Osteoblast (primary cell): ENCODE measurements at regions not wholly inside any gene's neighbourhood (a gene's known extent, or its start where the extent isn't known, plus 50 kb on each side); places are given as distances from the start of the nearest gene placed in this dataset.

Experiments used
- DNase-seq: peaks from one replicate; pipeline ENCODE4 v3.0.0; 2011; ENCODE audit warnings: low spot score, mixed read lengths; ENCODE audit not compliant: insufficient read length; ENCODE audit errors: missing footprints
- H2AFZ ChIP-seq: 2 replicates; pipeline ENCODE4 v1.6.0; 2011; ENCODE audit warnings: mild to moderate bottlenecking, low read length
- H3K27ac ChIP-seq: 2 replicates; pipeline ENCODE4 v1.5.1; 2011; ENCODE audit warnings: mild to moderate bottlenecking, low read depth, low read length, moderate library complexity
- H3K27me3 ChIP-seq: 2 replicates; pipeline ENCODE4 v1.6.0; 2012; ENCODE audit warnings: mild to moderate bottlenecking, control low read depth, inconsistent platforms, low read length, moderate library complexity; ENCODE audit not compliant: insufficient read depth
- H3K36me3 ChIP-seq: 2 replicates; pipeline ENCODE4 v1.5.1; 2011; ENCODE audit warnings: mild to moderate bottlenecking, low read length, control low read depth, moderate library complexity; ENCODE audit not compliant: insufficient read depth
- H3K4me1 ChIP-seq: 2 replicates; pipeline ENCODE4 v1.5.1; 2011; ENCODE audit warnings: mild to moderate bottlenecking, low read length, control low read depth, moderate library complexity; ENCODE audit not compliant: insufficient read depth
- H3K4me2 ChIP-seq: 2 replicates; pipeline ENCODE4 v1.6.0; 2011; ENCODE audit warnings: mild to moderate bottlenecking, low read length; ENCODE audit not compliant: insufficient read depth
- H3K4me3 ChIP-seq: fragments of 200-600 bp; sonication (generic); 3 replicates; pipeline ENCODE4 v1.5.1; 2012; ENCODE audit warnings: mild to moderate bottlenecking, low read length, inconsistent platforms; ENCODE audit not compliant: insufficient read depth
- H3K79me2 ChIP-seq: 2 replicates; pipeline ENCODE4 v1.6.0; 2012; ENCODE audit warnings: mild to moderate bottlenecking, low read length, control low read depth, inconsistent platforms; ENCODE audit not compliant: insufficient read depth
- H3K9me3 ChIP-seq: 2 replicates; pipeline ENCODE4 v1.5.1; 2011; ENCODE audit warnings: low read depth, low read length, control low read depth
- H4K20me1 ChIP-seq: 2 replicates; pipeline ENCODE4 v1.6.0; 2012; ENCODE audit warnings: mild to moderate bottlenecking, low read length, control low read depth; ENCODE audit not compliant: insufficient read depth
- TF ChIP-seq, protein P1 (sequence below): IDR thresholded peaks from 2 replicates; pipeline ENCODE4 v1.5.1; 2011; ENCODE audit warnings: mild to moderate bottlenecking, low read depth, low read length, moderate library complexity; ENCODE audit errors: extremely low read depth

DNA sequence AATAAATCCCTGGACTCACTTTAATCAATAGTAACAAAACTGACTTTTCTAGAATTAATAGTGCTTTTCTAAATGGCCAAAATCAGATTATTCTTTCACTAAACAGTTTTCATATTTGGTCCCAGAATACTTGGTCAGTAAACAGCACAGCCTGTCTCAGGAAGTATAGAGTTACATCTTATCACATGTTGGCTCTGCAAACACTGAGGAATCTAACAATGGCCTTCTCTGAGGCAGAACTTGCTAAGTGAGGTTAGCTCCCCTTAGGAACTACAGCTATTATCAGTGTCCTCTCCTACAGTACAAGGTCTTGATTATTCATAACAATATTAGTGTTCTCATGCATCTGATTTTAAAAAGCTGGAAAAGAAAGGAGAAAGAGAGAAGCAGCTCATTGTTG, 1622.8 kb downstream of the HACE1 start:
- H3K27ac ChIP-seq = no peak overlapping the region
- H3K4me2 ChIP-seq = no peak overlapping the region
- no peaks in the 10 kb centered on the region for H3K9me3 ChIP-seq
- H3K27me3 ChIP-seq = no peaks in the 10 kb centered on the region
- H3K4me1 ChIP-seq = no peaks in the 10 kb centered on the region
- DNase-seq = no peak
- no peaks in the 10 kb centered on the region for H4K20me1 ChIP-seq
- no peaks in the 10 kb centered on the region for H3K36me3 ChIP-seq
- H3K4me3 ChIP-seq = no peak overlapping the region
- H2AFZ ChIP-seq = no peak overlapping the region
- no peaks in the 10 kb centered on the region for H3K79me2 ChIP-seq
- TF ChIP-seq, protein P1, sequence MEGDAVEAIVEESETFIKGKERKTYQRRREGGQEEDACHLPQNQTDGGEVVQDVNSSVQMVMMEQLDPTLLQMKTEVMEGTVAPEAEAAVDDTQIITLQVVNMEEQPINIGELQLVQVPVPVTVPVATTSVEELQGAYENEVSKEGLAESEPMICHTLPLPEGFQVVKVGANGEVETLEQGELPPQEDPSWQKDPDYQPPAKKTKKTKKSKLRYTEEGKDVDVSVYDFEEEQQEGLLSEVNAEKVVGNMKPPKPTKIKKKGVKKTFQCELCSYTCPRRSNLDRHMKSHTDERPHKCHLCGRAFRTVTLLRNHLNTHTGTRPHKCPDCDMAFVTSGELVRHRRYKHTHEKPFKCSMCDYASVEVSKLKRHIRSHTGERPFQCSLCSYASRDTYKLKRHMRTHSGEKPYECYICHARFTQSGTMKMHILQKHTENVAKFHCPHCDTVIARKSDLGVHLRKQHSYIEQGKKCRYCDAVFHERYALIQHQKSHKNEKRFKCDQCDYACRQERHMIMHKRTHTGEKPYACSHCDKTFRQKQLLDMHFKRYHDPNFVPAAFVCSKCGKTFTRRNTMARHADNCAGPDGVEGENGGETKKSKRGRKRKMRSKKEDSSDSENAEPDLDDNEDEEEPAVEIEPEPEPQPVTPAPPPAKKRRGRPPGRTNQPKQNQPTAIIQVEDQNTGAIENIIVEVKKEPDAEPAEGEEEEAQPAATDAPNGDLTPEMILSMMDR = no peak

DNA sequence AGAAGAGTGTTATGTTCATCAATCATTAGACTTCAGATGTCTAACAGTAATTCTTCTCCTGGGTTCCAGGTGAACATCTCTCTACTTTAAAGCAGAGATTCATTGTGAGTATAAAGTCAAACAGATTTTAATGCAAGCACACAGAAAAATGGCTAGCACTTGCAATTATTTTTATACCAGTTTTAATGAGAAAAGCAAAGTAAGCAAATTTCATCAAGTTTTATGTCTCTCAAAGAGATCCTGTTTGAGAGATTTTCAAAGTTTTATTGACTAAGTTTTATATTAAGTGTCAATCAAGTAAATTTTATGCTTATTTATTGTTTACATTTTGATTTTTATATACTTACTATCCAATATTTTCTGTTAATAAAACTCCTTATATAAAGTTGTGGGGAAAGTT, 1628.5 kb downstream of the HACE1 start:
- Histone ChIP-seq H3K27me3 (no peaks in the 10 kb centered on the region), H3K4me1 (no peaks in the 10 kb centered on the region), H3K4me2 (no peak overlapping the region), H2AFZ (no peak overlapping the region), H3K79me2 (no peaks in the 10 kb centered on the region), H4K20me1 (no peaks in the 10 kb centered on the region), H3K9me3 (no peaks in the 10 kb centered on the region), H3K4me3 (no peak overlapping the region), H3K27ac (no peak overlapping the region), H3K36me3 (no peaks in the 10 kb centered on the region)
- no peak for DNase-seq
- TF ChIP-seq, protein P1 = no peak

DNA sequence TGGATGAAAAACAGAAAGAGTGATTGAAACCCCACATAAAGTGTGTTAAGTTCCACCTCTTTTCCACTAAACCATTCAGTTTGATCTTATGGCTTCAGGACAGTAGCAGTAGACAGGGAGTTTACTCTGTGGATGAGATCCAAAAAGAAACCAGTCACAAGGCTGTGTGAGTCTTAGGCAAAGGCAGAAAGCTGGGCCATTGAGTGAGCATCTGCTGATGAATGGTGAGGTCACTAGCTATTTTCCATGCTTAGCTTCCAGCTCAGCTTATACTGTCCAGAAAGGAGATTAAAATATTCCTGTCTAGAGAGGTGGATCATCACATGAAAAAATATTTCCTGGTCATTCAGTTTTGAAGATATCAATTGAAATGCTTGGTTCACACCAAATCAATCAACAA, 1643.9 kb downstream of the HACE1 start:
- Histone ChIP-seq H3K9me3 (peaks cover 3% of the 10 kb centered on the region), H3K79me2 (no peaks in the 10 kb centered on the region), H4K20me1 (no peaks in the 10 kb centered on the region), H2AFZ (no peak overlapping the region), H3K4me3 (no peak overlapping the region), H3K27me3 (no peaks in the 10 kb centered on the region), H3K27ac (no peak overlapping the region), H3K4me2 (no peak overlapping the region), H3K4me1 (no peaks in the 10 kb centered on the region), H3K36me3 (no peaks in the 10 kb centered on the region)
- no peak for DNase-seq
- TF ChIP-seq, protein P1 = no peak

DNA sequence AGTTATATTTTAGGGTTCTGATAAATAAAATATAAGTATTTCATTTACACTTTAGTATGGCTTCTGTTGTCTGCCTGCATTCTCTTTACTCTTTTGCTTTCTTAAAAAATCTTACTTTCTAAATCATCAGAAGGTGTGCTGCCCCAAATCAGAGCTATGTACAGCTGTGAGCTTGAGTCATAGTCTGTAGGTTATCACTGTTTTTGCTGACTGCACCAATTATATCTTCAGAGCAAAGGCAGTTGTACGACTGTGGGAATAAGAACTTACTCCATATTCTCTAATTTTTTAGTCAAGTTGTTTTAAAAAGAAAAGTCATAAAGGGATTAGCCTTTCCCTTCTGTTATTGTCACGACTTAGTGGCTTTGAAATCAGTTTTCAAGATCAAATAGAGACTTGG, 1649.0 kb downstream of the HACE1 start:
- no peak overlapping the region for H2AFZ ChIP-seq
- no peaks in the 10 kb centered on the region for H3K79me2 ChIP-seq
- DNase-seq = no peak
- no peak overlapping the region for H3K4me2 ChIP-seq
- no peak overlapping the region for H3K4me3 ChIP-seq
- TF ChIP-seq, protein P1 = no peak
- no peaks in the 10 kb centered on the region for H4K20me1 ChIP-seq
- no peak overlapping the region for H3K27ac ChIP-seq
- no peaks in the 10 kb centered on the region for H3K27me3 ChIP-seq
- H3K4me1 ChIP-seq = no peaks in the 10 kb centered on the region
- no peaks in the 10 kb centered on the region for H3K36me3 ChIP-seq
- H3K9me3 ChIP-seq = peaks cover under 1% of the 10 kb centered on the region
